ENCODE measurements at regions not wholly inside any gene's neighbourhood (a gene's known extent, or its start where the extent isn't known, plus 50 kb on each side); places are given as distances from the start of the nearest gene placed in this dataset.

- H3K9ac ChIP-seq (ENCODE audit: control insufficient read depth, insufficient read depth, low read length): no peak overlapping the region
- WGBS (ENCODE audit: insufficient coverage, insufficient replicate concordance, low lambda C conversion rate, missing lambda C conversion rate): 46% methylated on average over 5 of the region's 5 CpGs
- H3K4me3 ChIP-seq: no peak overlapping the region
- H2AFZ ChIP-seq (ENCODE audit: control insufficient read depth, low read depth, low read length): no peak overlapping the region; the same call in 1 of the 2 replicates
- H3K27me3 ChIP-seq (replicated peaks in 1 of 2; ENCODE audit: control insufficient read depth in 2 of 2, insufficient read depth in 2 of 2, low read length in 1 of 2): no peaks in the 10 kb centered on the region
- no peaks in the 10 kb centered on the region for H4K20me1 ChIP-seq (ENCODE audit: control insufficient read depth, insufficient read depth)
- H3K4me1 ChIP-seq (ENCODE audit: control insufficient read depth, insufficient read depth, low read length): no peaks in the 10 kb centered on the region
- ChIA-PET SMC1A (ENCODE audit: uncharacterized antibody, unreplicated experiment) (interaction anchor here (1.3 kb wide), 2 partner anchors 64 to 83 kb away, joined by 3 to 6 read pairs; partner anchors contain the start of gene ST3GAL5), CTCF (interaction anchor here (1.2 kb wide), 1 partner anchor 64 kb away, joined by 3 read pairs; no protein-coding TSS in a partner anchor), RAD21 (ENCODE audit: unreplicated experiment) (no interaction called here), POLR2A (no interaction called here)
- BruUV-seq (replicated peaks): no TSS peak
- H3K4me2 ChIP-seq (ENCODE audit: control insufficient read depth, insufficient read depth): no peak overlapping the region
- no peaks in the 10 kb centered on the region for H3K79me2 ChIP-seq (ENCODE audit: control insufficient read depth, insufficient read depth, low read length)
- H3K36me3 ChIP-seq (ENCODE audit: control insufficient read depth in 2 of 2, insufficient read depth in 2 of 2, low read length in 1 of 2): no peaks in the 10 kb centered on the region
- FAIRE-seq: no peak
- ATAC-seq: no peak
- intact Hi-C loops (cut with micrococcal nuclease; ENCODE audit: unreplicated experiment) (no loop called here), in situ Hi-C loops (cut with MboI) (no loop called here)
- no peak overlapping the region for H3K27ac ChIP-seq (ENCODE audit: control insufficient read depth, insufficient read depth)
- no peak for DNase-seq (ENCODE audit: low read depth, low spot score)
- H3K9me3 ChIP-seq (replicated peaks; ENCODE audit: control insufficient read depth, insufficient read depth, low read length): no peaks in the 10 kb centered on the region; the same call in 2 of the 3 replicates
- TF ChIP-seq FOXM1 (IDR thresholded peaks at IDR 0.05; ENCODE audit: low read depth, low read length): no peak
- TF ChIP-seq FOS (IDR thresholded peaks at IDR 0.05; ENCODE audit: borderline replicate concordance, extremely low read depth, insufficient read length): no peak
- TF ChIP-seq GATAD2B (conservative IDR thresholded peaks at IDR 0.05; ENCODE audit: low read depth): no peak
- no peak for TF ChIP-seq TAF1 (IDR thresholded peaks at IDR 0.05; ENCODE audit: borderline replicate concordance, low read depth, low read length)
- no peak for TF ChIP-seq ATF3 (IDR thresholded peaks at IDR 0.05; ENCODE audit: borderline replicate concordance, extremely low read depth, low read depth, low read length)
- no peak for TF ChIP-seq CREB1 (IDR thresholded peaks at IDR 0.05; ENCODE audit: low read depth)
- no peak for TF ChIP-seq MEF2A (IDR thresholded peaks at IDR 0.05; ENCODE audit: insufficient read depth, low read depth, low read length)
- no peak for TF ChIP-seq CBX3 (IDR thresholded peaks at IDR 0.05; ENCODE audit: borderline replicate concordance, low read depth)
- no peak for TF ChIP-seq HDAC6 (IDR thresholded peaks at IDR 0.05; ENCODE audit: unreplicated experiment)
- no peak for TF ChIP-seq ZBTB40 (IDR thresholded peaks at IDR 0.05; ENCODE audit: borderline replicate concordance)
- TF ChIP-seq KLF5 (IDR thresholded peaks at IDR 0.05; ENCODE audit: partially characterized antibody): no peak
- no peak for TF ChIP-seq MXI1 (IDR thresholded peaks at IDR 0.05; ENCODE audit: low read depth, low read length)
- no peak for TF ChIP-seq E4F1 (IDR thresholded peaks at IDR 0.05; ENCODE audit: borderline replicate concordance, partially characterized antibody)
- no peak for TF ChIP-seq EED (IDR thresholded peaks at IDR 0.05; ENCODE audit: low read depth)
- TF ChIP-seq BRCA1 (IDR thresholded peaks at IDR 0.05; ENCODE audit: low read depth, low read length): no peak
- TF ChIP-seq RB1 (IDR thresholded peaks at IDR 0.05; ENCODE audit: borderline replicate concordance): no peak
- no peak for TF ChIP-seq TCF7 (IDR thresholded peaks at IDR 0.05; ENCODE audit: borderline replicate concordance)
- no peak for TF ChIP-seq MLLT1 (IDR thresholded peaks at IDR 0.05)
Observed at GRCh38 chr2:85953476-85953875, 64.7 kb upstream of the ST3GAL5 start.

Data from GM12878 (cell line).